DND-41 (cell line): ENCODE measurements at regions not wholly inside any gene's neighbourhood (a gene's known extent, or its start where the extent isn't known, plus 50 kb on each side); places are given as distances from the start of the nearest gene placed in this dataset.

Experiments
- ATAC-seq: fragments of 200-7000 bp; cut with Tn5 transposase; 3 replicates; pipeline ENCODE4 v1.9.1; 2021; ENCODE audit warnings: low read depth; ENCODE audit not compliant: insufficient read depth
- DNase-seq: peaks from one replicate; pipeline ENCODE4 v3.0.0-alpha.2; 2020
- H2AFZ ChIP-seq: 2 replicates; pipeline ENCODE4 v1.6.0; 2012; ENCODE audit warnings: low read depth, low read length
- H3K27ac ChIP-seq: 2 replicates; pipeline ENCODE4 v1.5.1; 2012; ENCODE audit warnings: low read length, inconsistent platforms
- H3K27me3 ChIP-seq: fragments of 200-600 bp; sonication (generic); 2 replicates; pipeline ENCODE4 v1.6.0; 2012; ENCODE audit warnings: low read length, mild to moderate bottlenecking, inconsistent platforms; ENCODE audit not compliant: insufficient read depth, poor library complexity
- H3K36me3 ChIP-seq: 2 replicates; pipeline ENCODE4 v1.5.1; 2012; ENCODE audit warnings: low read length, inconsistent platforms; ENCODE audit not compliant: insufficient read depth
- H3K4me1 ChIP-seq: 2 replicates; pipeline ENCODE4 v1.5.1; 2012; ENCODE audit warnings: mild to moderate bottlenecking, low read length; ENCODE audit not compliant: insufficient read depth
- H3K4me2 ChIP-seq: 2 replicates; pipeline ENCODE4 v1.6.0; 2012; ENCODE audit warnings: mild to moderate bottlenecking, moderate library complexity, low read length, inconsistent platforms; ENCODE audit not compliant: insufficient read depth
- H3K4me3 ChIP-seq, 2 experiments: fragments of 200-600 bp in 1 of 2; shearing (Covaris generic) in 1 of 2; 2 replicates each; pipeline ENCODE4 v1.5.1; 2012 to 2016; ENCODE audit warnings: inconsistent platforms in 2 of 2, low read length in 2 of 2, mild to moderate bottlenecking in 2 of 2, low read depth in 1 of 2, moderate library complexity in 1 of 2
- H3K79me2 ChIP-seq: 2 replicates; pipeline ENCODE4 v1.6.0; 2012; ENCODE audit warnings: low read length, inconsistent platforms; ENCODE audit not compliant: insufficient read depth
- H3K9ac ChIP-seq: 2 replicates; pipeline ENCODE4 v1.6.0; 2012; ENCODE audit warnings: low read depth, mild to moderate bottlenecking, inconsistent platforms, low read length, moderate library complexity
- H3K9me3 ChIP-seq: 2 replicates; pipeline ENCODE4 v1.5.1; 2012; ENCODE audit warnings: low read length, moderate library complexity, mild to moderate bottlenecking, inconsistent platforms; ENCODE audit not compliant: insufficient read depth, severe bottlenecking
- H4K20me1 ChIP-seq: 2 replicates; pipeline ENCODE4 v1.6.0; 2012; ENCODE audit warnings: low read length; ENCODE audit not compliant: insufficient read depth
- CTCF ChIP-seq: IDR thresholded peaks from 2 replicates; pipeline ENCODE4 v1.5.1; 2012; ENCODE audit warnings: borderline replicate concordance, low read length, moderate library complexity, mild to moderate bottlenecking; ENCODE audit not compliant: poor library complexity, severe bottlenecking; ENCODE audit errors: extremely low read depth
- EZH2 ChIP-seq: IDR thresholded peaks from 3 replicates; pipeline ENCODE4 v1.6.1; 2012; ENCODE audit warnings: borderline replicate concordance, low read depth, mild to moderate bottlenecking, moderate library complexity, low read length, inconsistent platforms; ENCODE audit not compliant: severe bottlenecking

DNA sequence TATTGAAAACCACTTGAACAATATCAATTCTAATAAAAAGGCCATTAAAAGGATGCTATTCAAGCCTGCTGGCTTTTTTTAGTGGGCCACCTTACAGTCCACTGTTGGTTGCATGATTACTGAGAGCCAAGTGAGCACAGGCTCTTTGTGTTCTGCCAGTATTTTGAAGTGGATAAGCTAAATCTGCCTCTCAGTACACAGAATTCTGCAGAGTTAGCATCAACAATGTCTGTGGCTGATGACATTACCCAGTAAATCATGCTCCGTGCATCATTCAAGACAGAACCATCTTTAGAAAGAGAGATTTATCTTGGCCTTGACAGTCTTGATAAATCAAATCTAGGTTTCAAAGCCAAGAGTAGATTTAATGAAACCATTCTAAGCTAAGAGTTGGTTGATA, 119.0 kb upstream of the GNPDA2 start:
- H4K20me1 ChIP-seq = no peaks in the 10 kb centered on the region
- TF ChIP-seq CTCF = no peak
- TF ChIP-seq EZH2 = no peak
- no peak overlapping the region for H3K9ac ChIP-seq
- H3K36me3 ChIP-seq = no peaks in the 10 kb centered on the region
- H2AFZ ChIP-seq = no peak overlapping the region
- H3K9me3 ChIP-seq = no peaks in the 10 kb centered on the region
- ATAC-seq (no peak), DNase-seq (no peak)
- H3K79me2 ChIP-seq = no peaks in the 10 kb centered on the region
- no peaks in the 10 kb centered on the region for H3K4me1 ChIP-seq
- H3K27me3 ChIP-seq = no peaks in the 10 kb centered on the region
- no peak overlapping the region for H3K4me3 ChIP-seq
- no peak overlapping the region for H3K4me2 ChIP-seq
- no peak overlapping the region for H3K27ac ChIP-seq

DNA sequence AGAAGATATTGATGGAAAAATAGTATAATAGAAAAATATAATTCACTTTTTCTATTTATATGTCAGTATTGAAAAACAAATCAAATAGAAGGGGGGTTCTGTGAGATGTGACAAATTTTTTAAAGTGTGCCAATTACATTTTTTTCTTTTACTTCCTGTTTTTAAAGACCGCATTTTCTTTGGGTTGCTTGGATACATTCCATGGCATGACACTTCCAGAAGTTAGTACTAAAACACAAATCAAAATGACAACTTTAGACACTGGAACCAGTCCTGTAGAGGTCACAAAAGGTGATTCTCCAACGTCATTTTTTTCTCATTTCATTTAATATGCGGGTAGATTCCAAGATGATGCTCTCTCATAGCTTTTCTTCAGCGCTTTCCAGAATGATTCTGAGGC, 116.2 kb upstream of the GNPDA2 start:
- no peaks in the 10 kb centered on the region for H3K9me3 ChIP-seq
- no peak for DNase-seq
- no peak overlapping the region for H3K9ac ChIP-seq
- H4K20me1 ChIP-seq = no peaks in the 10 kb centered on the region
- H3K4me1 ChIP-seq = no peaks in the 10 kb centered on the region
- H3K4me3 ChIP-seq = no peak overlapping the region
- no peaks in the 10 kb centered on the region for H3K36me3 ChIP-seq
- H3K4me2 ChIP-seq = no peak overlapping the region
- H2AFZ ChIP-seq = no peak overlapping the region
- H3K27ac ChIP-seq = no peak overlapping the region
- no peak for ATAC-seq
- TF ChIP-seq CTCF = no peak
- no peak for TF ChIP-seq EZH2
- no peaks in the 10 kb centered on the region for H3K27me3 ChIP-seq
- H3K79me2 ChIP-seq = no peaks in the 10 kb centered on the region

GRCh38 chr4:44817930-44818329, 91.6 kb upstream of the GNPDA2 start:
- Histone ChIP-seq H3K27me3 (no peaks in the 10 kb centered on the region), H3K27ac (no peak overlapping the region), H3K9me3 (no peaks in the 10 kb centered on the region), H4K20me1 (no peaks in the 10 kb centered on the region), H3K9ac (no peak overlapping the region), H3K4me3 (no peak overlapping the region), H2AFZ (no peak overlapping the region), H3K79me2 (no peaks in the 10 kb centered on the region), H3K4me1 (no peaks in the 10 kb centered on the region), H3K36me3 (no peaks in the 10 kb centered on the region), H3K4me2 (no peak overlapping the region)
- no peak for TF ChIP-seq CTCF
- no peak for TF ChIP-seq EZH2
- DNase-seq (no peak), ATAC-seq (no peak)

- H3K79me2 ChIP-seq = no peaks in the 10 kb centered on the region
- H4K20me1 ChIP-seq = no peaks in the 10 kb centered on the region
- H3K4me2 ChIP-seq = no peak overlapping the region
- H3K4me1 ChIP-seq = no peaks in the 10 kb centered on the region
- H3K36me3 ChIP-seq = no peaks in the 10 kb centered on the region
- H3K4me3 ChIP-seq = no peak overlapping the region
- no peaks in the 10 kb centered on the region for H3K9me3 ChIP-seq
- no peak overlapping the region for H3K27ac ChIP-seq
- DNase-seq (no peak), ATAC-seq (no peak)
- H3K27me3 ChIP-seq = no peaks in the 10 kb centered on the region
- TF ChIP-seq CTCF (no peak), EZH2 (no peak)
- H3K9ac ChIP-seq = no peak overlapping the region
- H2AFZ ChIP-seq = no peak overlapping the region
Observed at GRCh38 chr4:44806071-44806470, 79.7 kb upstream of the GNPDA2 start.
